GM12878 (cell line): ENCODE measurements at regions not wholly inside any gene's neighbourhood (a gene's known extent, or its start where the extent isn't known, plus 50 kb on each side); places are given as distances from the start of the nearest gene placed in this dataset.

Experiments
- ETV6 ChIP-seq, 2 experiments: fragments of 450-650 bp in 1 of 2; IDR thresholded peaks in 1 of 2; conservative IDR thresholded peaks in 1 of 2; 2 replicates each; pipeline ENCODE4 v1.6.1; 2014; ENCODE audit warnings: antibody characterized with exemption in 1 of 2, borderline replicate concordance in 1 of 2, low read depth in 1 of 2, mild to moderate bottlenecking in 1 of 2, moderate library complexity in 1 of 2
- RELA ChIP-seq: fragments of 450-650 bp; IDR thresholded peaks from 2 replicates; pipeline ENCODE4 v1.8.0; 2014; ENCODE audit warnings: borderline replicate concordance; ENCODE audit not compliant: partially characterized antibody
- SREBF1 ChIP-seq: IDR thresholded peaks from 2 replicates; pipeline ENCODE4 v1.6.1; 2012; ENCODE audit warnings: mild to moderate bottlenecking, low read length
- TF ChIP-seq, protein P1 (sequence below): fragments of 450-650 bp; IDR thresholded peaks from 2 replicates; pipeline ENCODE4 v1.6.1; 2018; ENCODE audit warnings: borderline replicate concordance, mild to moderate bottlenecking; ENCODE audit not compliant: partially characterized antibody
- TF ChIP-seq, protein P2 (sequence below): fragments of 450-650 bp; IDR thresholded peaks from 2 replicates; pipeline ENCODE4 v1.6.1; 2017; ENCODE audit warnings: mild to moderate bottlenecking, low read depth, inconsistent platforms; ENCODE audit not compliant: poor library complexity, severe bottlenecking
- TF ChIP-seq, protein P3 (sequence below): IDR thresholded peaks from 2 replicates; pipeline ENCODE4 v1.6.1; 2011; ENCODE audit warnings: borderline replicate concordance, low read depth, mild to moderate bottlenecking, moderate library complexity, low read length; ENCODE audit not compliant: insufficient read depth, poor library complexity, severe bottlenecking

DNA sequence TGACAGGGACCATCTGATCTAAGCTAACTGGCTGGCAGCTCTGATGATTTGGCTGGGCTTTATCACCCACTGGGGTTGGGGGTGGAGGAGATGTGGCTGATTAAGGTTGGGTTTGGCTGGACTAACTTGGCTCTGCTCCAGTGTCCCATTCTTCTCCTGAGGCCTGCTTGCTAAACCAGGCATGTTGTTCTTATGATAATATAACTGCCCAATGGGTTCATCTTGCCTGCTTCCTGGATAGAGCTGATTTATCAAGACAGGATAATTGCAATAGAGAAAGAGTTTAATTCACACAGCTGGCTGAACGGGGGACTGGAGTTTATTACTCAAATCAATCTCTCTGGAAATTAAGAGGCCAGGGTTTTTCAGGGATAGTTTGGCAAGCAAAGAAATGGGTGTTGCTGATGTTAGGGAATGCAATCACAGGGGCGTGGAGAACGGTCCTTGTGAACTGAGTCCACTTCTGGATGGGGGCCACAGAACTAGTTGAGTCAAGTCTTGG, 150.4 kb downstream of the PTH2R start (continued):
- TF ChIP-seq, protein P1, sequence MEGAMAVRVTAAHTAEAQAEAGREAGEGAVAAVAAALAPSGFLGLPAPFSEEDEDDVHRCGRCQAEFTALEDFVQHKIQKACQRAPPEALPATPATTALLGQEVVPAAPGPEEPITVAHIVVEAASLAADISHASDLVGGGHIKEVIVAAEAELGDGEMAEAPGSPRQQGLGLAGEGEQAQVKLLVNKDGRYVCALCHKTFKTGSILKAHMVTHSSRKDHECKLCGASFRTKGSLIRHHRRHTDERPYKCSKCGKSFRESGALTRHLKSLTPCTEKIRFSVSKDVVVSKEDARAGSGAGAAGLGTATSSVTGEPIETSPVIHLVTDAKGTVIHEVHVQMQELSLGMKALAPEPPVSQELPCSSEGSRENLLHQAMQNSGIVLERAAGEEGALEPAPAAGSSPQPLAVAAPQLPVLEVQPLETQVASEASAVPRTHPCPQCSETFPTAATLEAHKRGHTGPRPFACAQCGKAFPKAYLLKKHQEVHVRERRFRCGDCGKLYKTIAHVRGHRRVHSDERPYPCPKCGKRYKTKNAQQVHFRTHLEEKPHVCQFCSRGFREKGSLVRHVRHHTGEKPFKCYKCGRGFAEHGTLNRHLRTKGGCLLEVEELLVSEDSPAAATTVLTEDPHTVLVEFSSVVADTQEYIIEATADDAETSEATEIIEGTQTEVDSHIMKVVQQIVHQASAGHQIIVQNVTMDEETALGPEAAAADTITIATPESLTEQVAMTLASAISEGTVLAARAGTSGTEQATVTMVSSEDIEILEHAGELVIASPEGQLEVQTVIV = no peak
- TF ChIP-seq RELA = no peak
- TF ChIP-seq, protein P2, sequence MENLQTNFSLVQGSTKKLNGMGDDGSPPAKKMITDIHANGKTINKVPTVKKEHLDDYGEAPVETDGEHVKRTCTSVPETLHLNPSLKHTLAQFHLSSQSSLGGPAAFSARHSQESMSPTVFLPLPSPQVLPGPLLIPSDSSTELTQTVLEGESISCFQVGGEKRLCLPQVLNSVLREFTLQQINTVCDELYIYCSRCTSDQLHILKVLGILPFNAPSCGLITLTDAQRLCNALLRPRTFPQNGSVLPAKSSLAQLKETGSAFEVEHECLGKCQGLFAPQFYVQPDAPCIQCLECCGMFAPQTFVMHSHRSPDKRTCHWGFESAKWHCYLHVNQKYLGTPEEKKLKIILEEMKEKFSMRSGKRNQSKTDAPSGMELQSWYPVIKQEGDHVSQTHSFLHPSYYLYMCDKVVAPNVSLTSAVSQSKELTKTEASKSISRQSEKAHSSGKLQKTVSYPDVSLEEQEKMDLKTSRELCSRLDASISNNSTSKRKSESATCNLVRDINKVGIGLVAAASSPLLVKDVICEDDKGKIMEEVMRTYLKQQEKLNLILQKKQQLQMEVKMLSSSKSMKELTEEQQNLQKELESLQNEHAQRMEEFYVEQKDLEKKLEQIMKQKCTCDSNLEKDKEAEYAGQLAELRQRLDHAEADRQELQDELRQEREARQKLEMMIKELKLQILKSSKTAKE = no peak
- TF ChIP-seq SREBF1 = no peak
- TF ChIP-seq ETV6 (conservative IDR thresholded peaks at IDR 0.05 in 1 of 2, IDR thresholded peaks at IDR 0.05 in 1 of 2; ENCODE audit: borderline replicate concordance in 1 of 2, low read depth in 1 of 2) = no peak
- TF ChIP-seq, protein P3, sequence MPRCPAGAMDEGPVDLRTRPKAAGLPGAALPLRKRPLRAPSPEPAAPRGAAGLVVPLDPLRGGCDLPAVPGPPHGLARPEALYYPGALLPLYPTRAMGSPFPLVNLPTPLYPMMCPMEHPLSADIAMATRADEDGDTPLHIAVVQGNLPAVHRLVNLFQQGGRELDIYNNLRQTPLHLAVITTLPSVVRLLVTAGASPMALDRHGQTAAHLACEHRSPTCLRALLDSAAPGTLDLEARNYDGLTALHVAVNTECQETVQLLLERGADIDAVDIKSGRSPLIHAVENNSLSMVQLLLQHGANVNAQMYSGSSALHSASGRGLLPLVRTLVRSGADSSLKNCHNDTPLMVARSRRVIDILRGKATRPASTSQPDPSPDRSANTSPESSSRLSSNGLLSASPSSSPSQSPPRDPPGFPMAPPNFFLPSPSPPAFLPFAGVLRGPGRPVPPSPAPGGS = no peak
